ENCODE measurements at regions not wholly inside any gene's neighbourhood (a gene's known extent, or its start where the extent isn't known, plus 50 kb on each side); places are given as distances from the start of the nearest gene placed in this dataset.

- no peak for TF ChIP-seq CTCF (IDR thresholded peaks at IDR 0.05)
- no peak for TF ChIP-seq POLR2A (IDR thresholded peaks at IDR 0.05)
- TF ChIP-seq EP300 (IDR thresholded peaks at IDR 0.05) = no peak
Observed at GRCh38 chr6:141301779-141302178, 830.9 kb upstream of the GJE1 start.
